ENCODE measurements at regions not wholly inside any gene's neighbourhood (a gene's known extent, or its start where the extent isn't known, plus 50 kb on each side); places are given as distances from the start of the nearest gene placed in this dataset.
"Not testable (repeated sequence)": the region's sequence is repeated elsewhere in the genome, so short reads cannot be mapped to it uniquely, and the experiment has no call there.

DNA sequence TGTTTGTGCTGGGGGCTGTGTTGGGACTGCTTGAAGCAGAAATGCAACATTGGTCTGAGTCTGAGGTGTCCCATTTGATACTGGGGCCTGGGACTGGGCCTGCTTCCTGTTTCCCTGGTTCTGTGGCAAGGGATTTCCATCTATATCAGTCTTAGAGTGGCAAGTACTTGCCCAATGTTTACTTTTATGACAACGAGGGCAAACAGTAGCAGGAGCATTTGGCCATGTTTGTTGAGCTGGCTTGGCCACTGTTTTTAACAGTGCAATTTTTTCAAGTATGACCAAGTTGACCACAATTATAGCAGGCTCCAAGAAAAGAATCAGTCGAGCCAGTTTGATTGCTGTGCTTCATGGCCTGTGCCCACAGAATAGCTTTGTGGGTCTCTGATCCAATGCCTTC lies 88.5 kb upstream of the PGR start:
- TF ChIP-seq, protein P1, sequence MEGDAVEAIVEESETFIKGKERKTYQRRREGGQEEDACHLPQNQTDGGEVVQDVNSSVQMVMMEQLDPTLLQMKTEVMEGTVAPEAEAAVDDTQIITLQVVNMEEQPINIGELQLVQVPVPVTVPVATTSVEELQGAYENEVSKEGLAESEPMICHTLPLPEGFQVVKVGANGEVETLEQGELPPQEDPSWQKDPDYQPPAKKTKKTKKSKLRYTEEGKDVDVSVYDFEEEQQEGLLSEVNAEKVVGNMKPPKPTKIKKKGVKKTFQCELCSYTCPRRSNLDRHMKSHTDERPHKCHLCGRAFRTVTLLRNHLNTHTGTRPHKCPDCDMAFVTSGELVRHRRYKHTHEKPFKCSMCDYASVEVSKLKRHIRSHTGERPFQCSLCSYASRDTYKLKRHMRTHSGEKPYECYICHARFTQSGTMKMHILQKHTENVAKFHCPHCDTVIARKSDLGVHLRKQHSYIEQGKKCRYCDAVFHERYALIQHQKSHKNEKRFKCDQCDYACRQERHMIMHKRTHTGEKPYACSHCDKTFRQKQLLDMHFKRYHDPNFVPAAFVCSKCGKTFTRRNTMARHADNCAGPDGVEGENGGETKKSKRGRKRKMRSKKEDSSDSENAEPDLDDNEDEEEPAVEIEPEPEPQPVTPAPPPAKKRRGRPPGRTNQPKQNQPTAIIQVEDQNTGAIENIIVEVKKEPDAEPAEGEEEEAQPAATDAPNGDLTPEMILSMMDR (IDR thresholded peaks at IDR 0.05) = not testable (repeated sequence)
- not testable (repeated sequence) for TF ChIP-seq POLR2A (IDR thresholded peaks at IDR 0.05)

All from adrenal gland (tissue), 5 donors.